ENCODE measurements at regions not wholly inside any gene's neighbourhood (a gene's known extent, or its start where the extent isn't known, plus 50 kb on each side); places are given as distances from the start of the nearest gene placed in this dataset.

DNA sequence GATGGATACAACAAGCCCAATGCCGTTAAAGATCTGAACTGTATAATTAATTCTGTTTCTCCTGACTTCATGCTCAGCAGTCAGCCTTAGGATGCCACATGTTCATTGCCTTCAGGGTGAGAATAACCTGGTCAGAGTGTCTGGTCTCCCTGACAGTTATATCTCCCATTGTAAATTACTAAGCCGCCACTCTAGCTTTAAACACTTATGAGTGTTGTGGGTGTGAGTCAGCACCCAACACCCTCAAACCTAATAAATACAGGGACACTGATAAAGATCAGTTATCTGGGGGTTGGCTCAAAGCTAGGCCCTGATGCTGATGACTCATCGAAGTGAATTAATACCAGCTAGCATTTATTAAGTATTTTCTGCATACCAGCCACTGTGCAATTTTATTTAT is 64.9 kb upstream of the DYNLT3 start:
- Histone ChIP-seq H3K9ac (no peak overlapping the region), H2AFZ (ENCODE audit: low read depth) (no peak overlapping the region), H3K27me3 (ENCODE audit: insufficient read depth, low read depth) (no peaks in the 10 kb centered on the region), H3K4me2 (no peak overlapping the region), H3K4me3 (IDR thresholded peaks at IDR 0.05; ENCODE audit: insufficient read depth, low read depth, low read length) (no peak overlapping the region), H3K79me2 (ENCODE audit: insufficient read depth, low read depth) (no peaks in the 10 kb centered on the region), H4K20me1 (ENCODE audit: insufficient read depth) (no peaks in the 10 kb centered on the region), H3K4me1 (ENCODE audit: low read depth, poor library complexity, severe bottlenecking) (no peaks in the 10 kb centered on the region), H3K27ac (no peak overlapping the region), H3K36me3 (ENCODE audit: insufficient read depth) (no peaks in the 10 kb centered on the region)
- TF ChIP-seq CTCF (conservative IDR thresholded peaks at IDR 0.05; ENCODE audit: low read depth, low read length), result no peak

DNA sequence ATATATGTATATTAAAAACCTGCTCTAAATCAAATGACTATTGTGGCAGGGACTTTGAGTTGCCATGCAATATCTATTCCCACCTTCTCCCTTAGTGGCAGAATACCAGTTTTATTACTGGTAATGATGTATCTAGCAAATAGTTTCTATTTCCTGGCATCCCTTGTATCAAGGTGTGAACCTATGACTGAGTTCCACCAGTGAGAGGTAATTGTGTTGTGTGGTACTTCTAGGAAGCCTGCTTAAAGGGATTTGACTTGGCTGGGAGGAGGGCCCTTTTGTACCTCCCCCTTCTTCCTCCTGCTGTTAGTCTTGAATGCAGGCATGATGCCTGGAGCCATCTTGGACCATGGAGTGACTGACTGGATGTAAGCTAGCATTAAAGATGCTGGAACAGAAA is 65.4 kb upstream of the DYNLT3 start:
- Histone ChIP-seq H3K79me2 (ENCODE audit: insufficient read depth, low read depth) (no peaks in the 10 kb centered on the region), H3K36me3 (ENCODE audit: insufficient read depth) (no peaks in the 10 kb centered on the region), H3K9ac (no peak overlapping the region), H3K4me3 (IDR thresholded peaks at IDR 0.05; ENCODE audit: insufficient read depth, low read depth, low read length) (no peak overlapping the region), H3K27me3 (ENCODE audit: insufficient read depth, low read depth) (no peaks in the 10 kb centered on the region), H2AFZ (ENCODE audit: low read depth) (no peak overlapping the region), H3K4me2 (no peak overlapping the region), H4K20me1 (ENCODE audit: insufficient read depth) (no peaks in the 10 kb centered on the region), H3K4me1 (ENCODE audit: low read depth, poor library complexity, severe bottlenecking) (no peaks in the 10 kb centered on the region), H3K27ac (no peak overlapping the region)
- no peak for TF ChIP-seq CTCF (conservative IDR thresholded peaks at IDR 0.05; ENCODE audit: low read depth, low read length)

- Histone ChIP-seq H3K27me3 (ENCODE audit: insufficient read depth, low read depth) (no peaks in the 10 kb centered on the region), H3K36me3 (ENCODE audit: insufficient read depth) (no peaks in the 10 kb centered on the region), H3K4me2 (no peak overlapping the region), H3K79me2 (ENCODE audit: insufficient read depth, low read depth) (no peaks in the 10 kb centered on the region), H2AFZ (ENCODE audit: low read depth) (no peak overlapping the region), H3K4me1 (ENCODE audit: low read depth, poor library complexity, severe bottlenecking) (no peaks in the 10 kb centered on the region), H3K9ac (no peak overlapping the region), H3K4me3 (IDR thresholded peaks at IDR 0.05; ENCODE audit: insufficient read depth, low read depth, low read length) (no peak overlapping the region), H3K27ac (no peak overlapping the region), H4K20me1 (ENCODE audit: insufficient read depth) (no peaks in the 10 kb centered on the region)
- TF ChIP-seq CTCF (conservative IDR thresholded peaks at IDR 0.05; ENCODE audit: low read depth, low read length), result no peak
Measured at GRCh38 chrX:37918168-37918567, 70.8 kb upstream of the DYNLT3 start.

- Histone ChIP-seq H2AFZ (ENCODE audit: low read depth) (no peak overlapping the region), H3K4me3 (IDR thresholded peaks at IDR 0.05; ENCODE audit: insufficient read depth, low read depth, low read length) (no peak overlapping the region), H3K79me2 (ENCODE audit: insufficient read depth, low read depth) (no peaks in the 10 kb centered on the region), H3K36me3 (ENCODE audit: insufficient read depth) (no peaks in the 10 kb centered on the region), H3K27me3 (ENCODE audit: insufficient read depth, low read depth) (no peaks in the 10 kb centered on the region), H3K4me2 (no peak overlapping the region), H4K20me1 (ENCODE audit: insufficient read depth) (no peaks in the 10 kb centered on the region), H3K9ac (no peak overlapping the region), H3K27ac (no peak overlapping the region), H3K4me1 (ENCODE audit: low read depth, poor library complexity, severe bottlenecking) (no peaks in the 10 kb centered on the region)
- TF ChIP-seq CTCF (conservative IDR thresholded peaks at IDR 0.05; ENCODE audit: low read depth, low read length), result no peak
Measured at GRCh38 chrX:37918703-37919102, 71.3 kb upstream of the DYNLT3 start.

DNA sequence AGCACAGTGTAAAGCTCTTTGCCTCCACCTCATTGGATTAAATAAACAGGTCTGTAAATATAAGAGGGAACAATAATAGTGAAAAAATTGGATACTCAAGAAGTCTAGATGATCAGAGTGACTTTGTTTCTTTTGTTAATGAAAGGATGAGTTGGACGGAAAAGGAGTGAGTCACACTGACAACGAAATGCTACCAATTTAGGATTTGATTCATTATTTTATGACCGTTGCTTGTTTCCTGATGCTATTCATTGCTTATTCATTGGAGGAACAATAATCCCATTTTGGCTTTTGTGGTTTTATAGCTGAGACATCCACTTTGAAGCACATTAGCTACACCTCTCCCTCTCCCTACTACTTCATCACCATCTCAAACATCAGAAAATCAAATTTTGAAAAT is 74.4 kb upstream of the DYNLT3 start:
- H3K27me3 ChIP-seq (ENCODE audit: insufficient read depth, low read depth), result no peaks in the 10 kb centered on the region
- H3K79me2 ChIP-seq (ENCODE audit: insufficient read depth, low read depth), result no peaks in the 10 kb centered on the region
- H3K4me1 ChIP-seq (ENCODE audit: low read depth, poor library complexity, severe bottlenecking), result no peaks in the 10 kb centered on the region
- no peak overlapping the region for H3K4me3 ChIP-seq (IDR thresholded peaks at IDR 0.05; ENCODE audit: insufficient read depth, low read depth, low read length)
- H4K20me1 ChIP-seq (ENCODE audit: insufficient read depth), result no peaks in the 10 kb centered on the region
- no peak overlapping the region for H2AFZ ChIP-seq (ENCODE audit: low read depth)
- no peak for TF ChIP-seq CTCF (conservative IDR thresholded peaks at IDR 0.05; ENCODE audit: low read depth, low read length)
- H3K36me3 ChIP-seq (ENCODE audit: insufficient read depth), result no peaks in the 10 kb centered on the region
- H3K4me2 ChIP-seq, result no peak overlapping the region
- H3K9ac ChIP-seq, result no peak overlapping the region
- no peak overlapping the region for H3K27ac ChIP-seq

Measured in KMS-11 (cell line).